ENCODE measurements at regions not wholly inside any gene's neighbourhood (a gene's known extent, or its start where the extent isn't known, plus 50 kb on each side); places are given as distances from the start of the nearest gene placed in this dataset.

DNA sequence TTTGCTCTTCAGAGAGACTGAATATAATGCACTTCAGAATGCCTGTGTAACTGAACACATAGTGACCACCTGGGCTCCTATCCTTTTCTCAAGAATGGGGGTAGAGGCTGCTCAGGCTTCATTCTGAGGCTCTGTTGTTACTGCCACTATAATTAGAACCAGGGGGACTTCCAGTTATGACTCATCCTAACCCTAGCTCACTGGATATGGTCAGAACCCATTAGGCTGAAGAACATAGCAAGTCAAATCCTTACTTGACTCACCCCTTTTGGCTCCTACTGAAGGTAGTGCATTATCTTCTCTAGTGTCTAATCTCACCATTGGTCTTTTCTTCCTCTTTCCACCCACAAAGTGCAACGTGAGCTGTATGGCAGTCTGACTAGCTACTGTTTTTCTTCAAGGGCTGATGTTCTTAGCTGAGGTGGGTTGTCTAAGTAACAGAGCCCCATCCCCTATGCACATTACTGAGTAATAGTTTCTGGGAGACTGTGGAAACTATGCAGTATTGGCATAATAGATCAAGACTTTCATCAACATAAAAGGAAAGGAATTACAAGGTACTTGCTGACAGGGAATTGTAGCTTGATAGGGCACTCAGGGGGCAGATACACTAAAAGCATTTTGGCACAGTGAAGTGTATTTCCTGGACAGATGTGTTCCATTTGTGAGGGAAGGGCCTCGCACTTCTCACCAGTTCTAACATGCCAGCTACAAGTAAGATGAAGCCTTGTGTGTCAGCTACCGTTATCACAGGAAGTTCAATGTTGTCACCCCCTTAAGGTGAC lies 431.0 kb upstream of the MEF2C start:
- Histone ChIP-seq H2AFZ (no peak overlapping the region), H3K79me2 (no peaks in the 10 kb centered on the region), H3K27ac (no peak overlapping the region), H3K4me1 (ENCODE audit: insufficient read depth) (peaks cover 17% of the 10 kb centered on the region), H4K20me1 (ENCODE audit: insufficient read depth, poor library complexity, severe bottlenecking) (no peaks in the 10 kb centered on the region), H3K9me3 (ENCODE audit: low read depth) (no peaks in the 10 kb centered on the region), H3K9me2 (replicated peaks; ENCODE audit: insufficient read depth) (no peaks in the 10 kb centered on the region), H3K4me2 (no peak overlapping the region), H3K27me3 (no peaks in the 10 kb centered on the region), H3K36me3 (replicated peaks; ENCODE audit: insufficient read depth, low read depth) (no peaks in the 10 kb centered on the region), H3K4me3 (no peak overlapping the region)
- DNase-seq (ENCODE audit: low spot score) = peak; percentile 11
- WGBS (ENCODE audit: low lambda C conversion rate, missing lambda C conversion rate) = 39% methylated on average over 3 of the region's 3 CpGs
- no peak for TF ChIP-seq EZH2 (IDR thresholded peaks at IDR 0.05; ENCODE audit: borderline replicate concordance)
- no peak for TF ChIP-seq EZH2phosphoT487 (IDR thresholded peaks at IDR 0.05; ENCODE audit: low read depth, severe bottlenecking, unreplicated experiment)
- TF ChIP-seq, protein P1, sequence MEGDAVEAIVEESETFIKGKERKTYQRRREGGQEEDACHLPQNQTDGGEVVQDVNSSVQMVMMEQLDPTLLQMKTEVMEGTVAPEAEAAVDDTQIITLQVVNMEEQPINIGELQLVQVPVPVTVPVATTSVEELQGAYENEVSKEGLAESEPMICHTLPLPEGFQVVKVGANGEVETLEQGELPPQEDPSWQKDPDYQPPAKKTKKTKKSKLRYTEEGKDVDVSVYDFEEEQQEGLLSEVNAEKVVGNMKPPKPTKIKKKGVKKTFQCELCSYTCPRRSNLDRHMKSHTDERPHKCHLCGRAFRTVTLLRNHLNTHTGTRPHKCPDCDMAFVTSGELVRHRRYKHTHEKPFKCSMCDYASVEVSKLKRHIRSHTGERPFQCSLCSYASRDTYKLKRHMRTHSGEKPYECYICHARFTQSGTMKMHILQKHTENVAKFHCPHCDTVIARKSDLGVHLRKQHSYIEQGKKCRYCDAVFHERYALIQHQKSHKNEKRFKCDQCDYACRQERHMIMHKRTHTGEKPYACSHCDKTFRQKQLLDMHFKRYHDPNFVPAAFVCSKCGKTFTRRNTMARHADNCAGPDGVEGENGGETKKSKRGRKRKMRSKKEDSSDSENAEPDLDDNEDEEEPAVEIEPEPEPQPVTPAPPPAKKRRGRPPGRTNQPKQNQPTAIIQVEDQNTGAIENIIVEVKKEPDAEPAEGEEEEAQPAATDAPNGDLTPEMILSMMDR (IDR thresholded peaks at IDR 0.05; ENCODE audit: poor library complexity) = no peak

DNA sequence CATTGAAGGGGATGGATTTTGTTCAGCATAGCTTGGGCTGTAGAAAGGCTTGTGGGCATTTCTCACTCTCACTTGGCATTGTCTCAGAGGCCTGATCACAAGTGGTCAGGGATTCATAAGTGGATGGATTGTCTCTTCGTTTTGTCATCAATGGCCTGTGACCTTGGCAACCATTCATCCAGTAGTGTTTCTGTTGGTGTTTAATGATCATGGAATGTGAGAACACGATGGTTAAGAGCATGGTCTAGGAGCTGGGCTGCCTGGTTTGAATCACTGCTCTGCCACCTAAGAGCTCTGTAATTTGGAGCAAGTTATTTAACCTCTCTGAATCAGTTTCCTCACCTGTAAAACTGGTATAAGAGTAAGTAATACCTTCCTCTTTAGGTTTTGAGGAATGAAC lies 430.1 kb upstream of the MEF2C start:
- H4K20me1 ChIP-seq (ENCODE audit: insufficient read depth, poor library complexity, severe bottlenecking) = no peaks in the 10 kb centered on the region
- H2AFZ ChIP-seq = no peak overlapping the region
- no peak for TF ChIP-seq EZH2 (IDR thresholded peaks at IDR 0.05; ENCODE audit: borderline replicate concordance)
- TF ChIP-seq, protein P1 (IDR thresholded peaks at IDR 0.05; ENCODE audit: poor library complexity) = no peak
- no peak for TF ChIP-seq EZH2phosphoT487 (IDR thresholded peaks at IDR 0.05; ENCODE audit: low read depth, severe bottlenecking, unreplicated experiment)
- H3K4me3 ChIP-seq = no peak overlapping the region
- H3K79me2 ChIP-seq = no peaks in the 10 kb centered on the region
- H3K36me3 ChIP-seq (replicated peaks; ENCODE audit: insufficient read depth, low read depth) = no peaks in the 10 kb centered on the region
- H3K27ac ChIP-seq = no peak overlapping the region
- H3K4me2 ChIP-seq = no peak overlapping the region
- peaks cover 17% of the 10 kb centered on the region for H3K4me1 ChIP-seq (ENCODE audit: insufficient read depth)
- no peaks in the 10 kb centered on the region for H3K9me3 ChIP-seq (ENCODE audit: low read depth)
- no peaks in the 10 kb centered on the region for H3K27me3 ChIP-seq
- 60% methylated on average over 2 of the region's 2 CpGs for WGBS (ENCODE audit: low lambda C conversion rate, missing lambda C conversion rate)
- DNase-seq (ENCODE audit: low spot score) = no peak
- no peaks in the 10 kb centered on the region for H3K9me2 ChIP-seq (replicated peaks; ENCODE audit: insufficient read depth)

DNA sequence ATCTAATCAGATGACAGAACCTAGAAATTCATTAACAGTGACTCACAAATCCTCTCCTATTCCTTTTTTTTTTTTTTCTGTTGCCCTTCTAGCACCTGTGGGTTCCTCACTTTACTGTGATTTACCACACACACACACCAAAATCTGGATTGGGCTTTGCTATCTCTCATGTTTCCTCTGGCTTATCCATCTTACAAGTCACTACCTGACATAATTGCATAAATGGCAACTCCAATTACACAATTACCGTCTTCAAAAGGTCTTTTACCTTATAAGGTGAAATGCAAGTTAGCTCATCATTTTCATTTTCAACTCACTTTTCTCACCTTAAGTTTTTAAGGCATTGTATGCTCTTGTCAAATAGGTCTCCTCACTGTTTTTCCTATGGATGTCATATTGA lies 426.3 kb upstream of the MEF2C start:
- H3K27ac ChIP-seq = no peak overlapping the region
- no peak overlapping the region for H2AFZ ChIP-seq
- TF ChIP-seq, protein P1 (IDR thresholded peaks at IDR 0.05; ENCODE audit: poor library complexity) = no peak
- TF ChIP-seq EZH2 (IDR thresholded peaks at IDR 0.05; ENCODE audit: borderline replicate concordance) (no peak), EZH2phosphoT487 (IDR thresholded peaks at IDR 0.05; ENCODE audit: low read depth, severe bottlenecking, unreplicated experiment) (no peak)
- no peaks in the 10 kb centered on the region for H4K20me1 ChIP-seq (ENCODE audit: insufficient read depth, poor library complexity, severe bottlenecking)
- no peak for DNase-seq (ENCODE audit: low spot score)
- WGBS (ENCODE audit: low lambda C conversion rate, missing lambda C conversion rate) = 100% methylated on average over 1 of the region's 1 CpG
- H3K9me2 ChIP-seq (replicated peaks; ENCODE audit: insufficient read depth) = no peaks in the 10 kb centered on the region
- no peak overlapping the region for H3K4me3 ChIP-seq
- H3K79me2 ChIP-seq = no peaks in the 10 kb centered on the region
- peaks cover 4% of the 10 kb centered on the region for H3K4me1 ChIP-seq (ENCODE audit: insufficient read depth)
- no peaks in the 10 kb centered on the region for H3K36me3 ChIP-seq (replicated peaks; ENCODE audit: insufficient read depth, low read depth)
- H3K27me3 ChIP-seq = no peaks in the 10 kb centered on the region
- H3K9me3 ChIP-seq (ENCODE audit: low read depth) = no peaks in the 10 kb centered on the region
- no peak overlapping the region for H3K4me2 ChIP-seq
